ENCODE measurements at regions not wholly inside any gene's neighbourhood (a gene's known extent, or its start where the extent isn't known, plus 50 kb on each side); places are given as distances from the start of the nearest gene placed in this dataset.

- Histone ChIP-seq H3K4me3 (ENCODE audit: low read depth, low read length) (no peak overlapping the region), H3K27me3 (ENCODE audit: control insufficient read depth, insufficient read depth, low read length) (peaks cover 96% of the 10 kb centered on the region), H3K9ac (ENCODE audit: low read depth, low read length) (no peak overlapping the region)
Observed at GRCh38 chr9:38213631-38214299, 144.7 kb upstream of the SHB start.

GRCh38 chr9:38212016-38212415 is 143.0 kb upstream of the SHB start:
- Histone ChIP-seq H3K27me3 (ENCODE audit: control insufficient read depth, insufficient read depth, low read length) (peaks cover 96% of the 10 kb centered on the region), H3K36me3 (ENCODE audit: control insufficient read depth, insufficient read depth, low read length) (no peaks in the 10 kb centered on the region), H3K4me1 (ENCODE audit: control insufficient read depth, insufficient read depth, low read length) (peaks cover 9% of the 10 kb centered on the region), H3K9me3 (ENCODE audit: control insufficient read depth, insufficient read depth, low read length) (no peaks in the 10 kb centered on the region), H3K4me3 (ENCODE audit: low read depth, low read length) (no peak overlapping the region), H3K9ac (ENCODE audit: low read depth, low read length) (no peak overlapping the region)

More at GRCh38 chr9:38213631-38214299, 144.7 kb upstream of the SHB start:
- no peaks in the 10 kb centered on the region for H3K36me3 ChIP-seq (ENCODE audit: control insufficient read depth, insufficient read depth, low read length)
- peaks cover 9% of the 10 kb centered on the region for H3K4me1 ChIP-seq (ENCODE audit: control insufficient read depth, insufficient read depth, low read length)
- no peaks in the 10 kb centered on the region for H3K9me3 ChIP-seq (ENCODE audit: control insufficient read depth, insufficient read depth, low read length)

GRCh38 chr9:38211002-38211401 is 142.0 kb upstream of the SHB start:
- peaks cover 9% of the 10 kb centered on the region for H3K4me1 ChIP-seq (ENCODE audit: control insufficient read depth, insufficient read depth, low read length)
- H3K4me3 ChIP-seq (ENCODE audit: low read depth, low read length): no peak overlapping the region
- H3K27me3 ChIP-seq (ENCODE audit: control insufficient read depth, insufficient read depth, low read length): peaks cover 86% of the 10 kb centered on the region
- no peaks in the 10 kb centered on the region for H3K9me3 ChIP-seq (ENCODE audit: control insufficient read depth, insufficient read depth, low read length)
- H3K36me3 ChIP-seq (ENCODE audit: control insufficient read depth, insufficient read depth, low read length): no peaks in the 10 kb centered on the region
- no peak overlapping the region for H3K9ac ChIP-seq (ENCODE audit: low read depth, low read length)

- Histone ChIP-seq H3K9me3 (ENCODE audit: control insufficient read depth, insufficient read depth, low read length) (no peaks in the 10 kb centered on the region), H3K4me1 (ENCODE audit: control insufficient read depth, insufficient read depth, low read length) (peaks cover 3% of the 10 kb centered on the region), H3K4me3 (ENCODE audit: low read depth, low read length) (no peak overlapping the region), H3K36me3 (ENCODE audit: control insufficient read depth, insufficient read depth, low read length) (no peaks in the 10 kb centered on the region), H3K9ac (ENCODE audit: low read depth, low read length) (no peak overlapping the region), H3K27me3 (ENCODE audit: control insufficient read depth, insufficient read depth, low read length) (peaks cover 78% of the 10 kb centered on the region)
Observed at GRCh38 chr9:38208206-38208901, 139.3 kb upstream of the SHB start.

- H3K36me3 ChIP-seq (ENCODE audit: control insufficient read depth, insufficient read depth, low read length): no peaks in the 10 kb centered on the region
- peaks cover 3% of the 10 kb centered on the region for H3K4me1 ChIP-seq (ENCODE audit: control insufficient read depth, insufficient read depth, low read length)
- H3K9me3 ChIP-seq (ENCODE audit: control insufficient read depth, insufficient read depth, low read length): no peaks in the 10 kb centered on the region
- no peak overlapping the region for H3K4me3 ChIP-seq (ENCODE audit: low read depth, low read length)
- peaks cover 68% of the 10 kb centered on the region for H3K27me3 ChIP-seq (ENCODE audit: control insufficient read depth, insufficient read depth, low read length)
- H3K9ac ChIP-seq (ENCODE audit: low read depth, low read length): no peak overlapping the region
Observed at GRCh38 chr9:38207247-38207778, 138.3 kb upstream of the SHB start.

- Histone ChIP-seq H3K4me3 (ENCODE audit: low read depth, low read length) (no peak overlapping the region), H3K9ac (ENCODE audit: low read depth, low read length) (no peak overlapping the region), H3K9me3 (ENCODE audit: control insufficient read depth, insufficient read depth, low read length) (no peaks in the 10 kb centered on the region), H3K36me3 (ENCODE audit: control insufficient read depth, insufficient read depth, low read length) (no peaks in the 10 kb centered on the region), H3K4me1 (ENCODE audit: control insufficient read depth, insufficient read depth, low read length) (no peaks in the 10 kb centered on the region), H3K27me3 (ENCODE audit: control insufficient read depth, insufficient read depth, low read length) (peaks cover 48% of the 10 kb centered on the region)
Observed at GRCh38 chr9:38205279-38205678, 136.3 kb upstream of the SHB start.

GRCh38 chr9:38202336-38202938 is 133.4 kb upstream of the SHB start:
- Histone ChIP-seq H3K9me3 (ENCODE audit: control insufficient read depth, insufficient read depth, low read length) (no peaks in the 10 kb centered on the region), H3K9ac (ENCODE audit: low read depth, low read length) (no peak overlapping the region), H3K36me3 (ENCODE audit: control insufficient read depth, insufficient read depth, low read length) (no peaks in the 10 kb centered on the region), H3K4me3 (ENCODE audit: low read depth, low read length) (no peak overlapping the region), H3K27me3 (ENCODE audit: control insufficient read depth, insufficient read depth, low read length) (peaks cover 25% of the 10 kb centered on the region), H3K4me1 (ENCODE audit: control insufficient read depth, insufficient read depth, low read length) (no peaks in the 10 kb centered on the region)

GRCh38 chr9:38201844-38202243 is 132.8 kb upstream of the SHB start:
- H3K9ac ChIP-seq (ENCODE audit: low read depth, low read length): no peak overlapping the region
- peaks cover 21% of the 10 kb centered on the region for H3K27me3 ChIP-seq (ENCODE audit: control insufficient read depth, insufficient read depth, low read length)
- no peaks in the 10 kb centered on the region for H3K9me3 ChIP-seq (ENCODE audit: control insufficient read depth, insufficient read depth, low read length)
- no peak overlapping the region for H3K4me3 ChIP-seq (ENCODE audit: low read depth, low read length)
- no peaks in the 10 kb centered on the region for H3K36me3 ChIP-seq (ENCODE audit: control insufficient read depth, insufficient read depth, low read length)
- no peaks in the 10 kb centered on the region for H3K4me1 ChIP-seq (ENCODE audit: control insufficient read depth, insufficient read depth, low read length)

- no peaks in the 10 kb centered on the region for H3K4me1 ChIP-seq (ENCODE audit: control insufficient read depth, insufficient read depth, low read length)
- H3K27me3 ChIP-seq (ENCODE audit: control insufficient read depth, insufficient read depth, low read length): peaks cover 20% of the 10 kb centered on the region
- H3K36me3 ChIP-seq (ENCODE audit: control insufficient read depth, insufficient read depth, low read length): no peaks in the 10 kb centered on the region
- H3K9ac ChIP-seq (ENCODE audit: low read depth, low read length): no peak overlapping the region
- H3K4me3 ChIP-seq (ENCODE audit: low read depth, low read length): no peak overlapping the region
- H3K9me3 ChIP-seq (ENCODE audit: control insufficient read depth, insufficient read depth, low read length): no peaks in the 10 kb centered on the region
Observed at GRCh38 chr9:38200431-38200830, 131.4 kb upstream of the SHB start.

- no peak overlapping the region for H3K9ac ChIP-seq (ENCODE audit: low read depth, low read length)
- H3K27me3 ChIP-seq (ENCODE audit: control insufficient read depth, insufficient read depth, low read length): peaks cover 6% of the 10 kb centered on the region
Observed at GRCh38 chr9:38198140-38198539, 129.1 kb upstream of the SHB start.

GRCh38 chr9:38196714-38197113 is 127.7 kb upstream of the SHB start:
- peaks cover 8% of the 10 kb centered on the region for H3K27me3 ChIP-seq (ENCODE audit: control insufficient read depth, insufficient read depth, low read length)

More at GRCh38 chr9:38198140-38198539, 129.1 kb upstream of the SHB start:
- H3K4me3 ChIP-seq (ENCODE audit: low read depth, low read length): no peak overlapping the region
- no peaks in the 10 kb centered on the region for H3K36me3 ChIP-seq (ENCODE audit: control insufficient read depth, insufficient read depth, low read length)
- H3K4me1 ChIP-seq (ENCODE audit: control insufficient read depth, insufficient read depth, low read length): no peaks in the 10 kb centered on the region
- no peaks in the 10 kb centered on the region for H3K9me3 ChIP-seq (ENCODE audit: control insufficient read depth, insufficient read depth, low read length)

More at GRCh38 chr9:38196714-38197113, 127.7 kb upstream of the SHB start:
- Histone ChIP-seq H3K9me3 (ENCODE audit: control insufficient read depth, insufficient read depth, low read length) (no peaks in the 10 kb centered on the region), H3K9ac (ENCODE audit: low read depth, low read length) (no peak overlapping the region), H3K4me3 (ENCODE audit: low read depth, low read length) (no peak overlapping the region), H3K4me1 (ENCODE audit: control insufficient read depth, insufficient read depth, low read length) (no peaks in the 10 kb centered on the region), H3K36me3 (ENCODE audit: control insufficient read depth, insufficient read depth, low read length) (no peaks in the 10 kb centered on the region)
